Skin of body (tissue), 1 donor: ENCODE measurements at regions not wholly inside any gene's neighbourhood (a gene's known extent, or its start where the extent isn't known, plus 50 kb on each side); places are given as distances from the start of the nearest gene placed in this dataset.
A peak's percentile ranks its signal among the peaks of the same experiment; 100 is the strongest.
"Not testable (repeated sequence)": the region's sequence is repeated elsewhere in the genome, so short reads cannot be mapped to it uniquely, and the experiment has no call there.

Source experiments
- DNase-seq: peaks from one replicate; lab custom pipeline; 2025; lab: John Stamatoyannopoulos, UW

GRCh38 chr1:233435622-233436021 lies 108.1 kb downstream of the MAP3K21 start:
- DNase-seq = no peak

- DNase-seq = no peak
Measured at GRCh38 chr1:233439721-233440120, 112.2 kb downstream of the MAP3K21 start.

GRCh38 chr1:233440951-233441401 lies 113.5 kb downstream of the MAP3K21 start:
- peak; percentile 67 for DNase-seq

GRCh38 chr1:233442026-233442780 lies 114.7 kb downstream of the MAP3K21 start:
- DNase-seq = no peak

GRCh38 chr1:233443040-233443760 lies 115.7 kb downstream of the MAP3K21 start:
- DNase-seq = no peak

GRCh38 chr1:233444484-233444883 lies 117.0 kb downstream of the MAP3K21 start:
- no peak for DNase-seq

GRCh38 chr1:233445737-233446136 lies 118.2 kb downstream of the MAP3K21 start:
- no peak for DNase-seq

GRCh38 chr1:233446935-233447334 lies 119.4 kb downstream of the MAP3K21 start:
- no peak for DNase-seq

GRCh38 chr1:233448109-233448689 lies 120.7 kb downstream of the MAP3K21 start:
- no peak for DNase-seq

- no peak for DNase-seq
Measured at GRCh38 chr1:233452724-233453123, 125.2 kb downstream of the MAP3K21 start.

- no peak for DNase-seq
Measured at GRCh38 chr1:233453433-233454200, 126.1 kb downstream of the MAP3K21 start.

GRCh38 chr1:233459470-233459945 lies 132.0 kb downstream of the MAP3K21 start:
- no peak for DNase-seq

GRCh38 chr1:233459968-233460367 lies 132.4 kb downstream of the MAP3K21 start:
- DNase-seq = no peak

- DNase-seq = no peak
Measured at GRCh38 chr1:233460692-233461091, 133.2 kb downstream of the MAP3K21 start.

- DNase-seq = no peak
Measured at GRCh38 chr1:233461847-233462246, 134.3 kb downstream of the MAP3K21 start.

GRCh38 chr1:233463333-233463732 lies 135.8 kb downstream of the MAP3K21 start:
- DNase-seq = no peak

- DNase-seq = no peak
Measured at GRCh38 chr1:233465745-233466343, 138.3 kb downstream of the MAP3K21 start.

- DNase-seq = no peak
Measured at GRCh38 chr1:233470741-233471499, 143.0 kb upstream of the KCNK1 start.

- not testable (repeated sequence) for DNase-seq
Measured at GRCh38 chr1:233471851-233472250, 142.1 kb upstream of the KCNK1 start.

- DNase-seq = not testable (repeated sequence)
Measured at GRCh38 chr1:233472796-233473195, 141.1 kb upstream of the KCNK1 start.
